ENCODE measurements at regions not wholly inside any gene's neighbourhood (a gene's known extent, or its start where the extent isn't known, plus 50 kb on each side); places are given as distances from the start of the nearest gene placed in this dataset.

GRCh38 chr10:56522166-56522565, 161.1 kb upstream of the ZWINT start:
- Histone ChIP-seq H2AFZ (no peak overlapping the region), H3K27ac (no peak overlapping the region), H3K4me2 (ENCODE audit: unreplicated experiment) (no peak overlapping the region), H3K9me3 (ENCODE audit: low read depth) (no peaks in the 10 kb centered on the region), H3K27me3 (replicated peaks; ENCODE audit: insufficient read depth) (no peaks in the 10 kb centered on the region), H3K9ac (no peak overlapping the region), H3K79me2 (ENCODE audit: insufficient read depth) (no peaks in the 10 kb centered on the region), H3K4me1 (ENCODE audit: insufficient read depth) (no peaks in the 10 kb centered on the region), H3K9me2 (ENCODE audit: insufficient read depth) (no peaks in the 10 kb centered on the region), H4K20me1 (ENCODE audit: insufficient read depth) (no peaks in the 10 kb centered on the region), H3F3A (ENCODE audit: insufficient read depth) (no peaks in the 10 kb centered on the region), H3K4me3 (no peak overlapping the region), H3K36me3 (ENCODE audit: low read depth) (no peaks in the 10 kb centered on the region)
- in situ Hi-C loops (cut with MboI): no loop called here
- TF ChIP-seq EZH2phosphoT487 (IDR thresholded peaks at IDR 0.05; ENCODE audit: insufficient read depth, low read depth): no peak
- TF ChIP-seq EZH2 (IDR thresholded peaks at IDR 0.05; ENCODE audit: insufficient read depth, poor library complexity, severe bottlenecking): no peak
- no peak for DNase-seq
- 25 to 30% methylated on average over 3 of the region's 3 CpGs for WGBS, 2 experiments (ENCODE audit: low coverage in 1 of 2, low lambda C conversion rate in 2 of 2, missing lambda C conversion rate in 2 of 2)

- no peaks in the 10 kb centered on the region for H3K9me2 ChIP-seq (ENCODE audit: insufficient read depth)
- no peak overlapping the region for H2AFZ ChIP-seq
- H3K79me2 ChIP-seq (ENCODE audit: insufficient read depth): no peaks in the 10 kb centered on the region
- TF ChIP-seq EZH2 (IDR thresholded peaks at IDR 0.05; ENCODE audit: insufficient read depth, poor library complexity, severe bottlenecking) (no peak), EZH2phosphoT487 (IDR thresholded peaks at IDR 0.05; ENCODE audit: insufficient read depth, low read depth) (no peak)
- no peaks in the 10 kb centered on the region for H3K9me3 ChIP-seq (ENCODE audit: low read depth)
- no peaks in the 10 kb centered on the region for H3K27me3 ChIP-seq (replicated peaks; ENCODE audit: insufficient read depth)
- no peaks in the 10 kb centered on the region for H3F3A ChIP-seq (ENCODE audit: insufficient read depth)
- no peaks in the 10 kb centered on the region for H4K20me1 ChIP-seq (ENCODE audit: insufficient read depth)
- no peaks in the 10 kb centered on the region for H3K36me3 ChIP-seq (ENCODE audit: low read depth)
- WGBS, 2 experiments (ENCODE audit: low coverage in 1 of 2, low lambda C conversion rate in 2 of 2, missing lambda C conversion rate in 2 of 2): 28 to 31% methylated on average over 3 of the region's 3 CpGs
- no peak overlapping the region for H3K9ac ChIP-seq
- no peaks in the 10 kb centered on the region for H3K4me1 ChIP-seq (ENCODE audit: insufficient read depth)
- no peak overlapping the region for H3K27ac ChIP-seq
- H3K4me2 ChIP-seq (ENCODE audit: unreplicated experiment): no peak overlapping the region
- DNase-seq: no peak
- no peak overlapping the region for H3K4me3 ChIP-seq
- in situ Hi-C loops (cut with MboI): no loop called here
These were observed 147.5 kb upstream of the ZWINT start for GRCh38 chr10:56508562-56508961.

- in situ Hi-C loops (cut with MboI): no loop called here
- TF ChIP-seq EZH2 (IDR thresholded peaks at IDR 0.05; ENCODE audit: insufficient read depth, poor library complexity, severe bottlenecking) (no peak), EZH2phosphoT487 (IDR thresholded peaks at IDR 0.05; ENCODE audit: insufficient read depth, low read depth) (no peak)
- H3K9me3 ChIP-seq (ENCODE audit: low read depth): no peaks in the 10 kb centered on the region
- H2AFZ ChIP-seq: no peak overlapping the region
- H3K4me1 ChIP-seq (ENCODE audit: insufficient read depth): no peaks in the 10 kb centered on the region
- H3K27me3 ChIP-seq (replicated peaks; ENCODE audit: insufficient read depth): no peaks in the 10 kb centered on the region
- H3K27ac ChIP-seq: no peak overlapping the region
- no peak for DNase-seq
- H3F3A ChIP-seq (ENCODE audit: insufficient read depth): no peaks in the 10 kb centered on the region
- 20 to 22% methylated on average over 3 of the region's 3 CpGs for WGBS, 2 experiments (ENCODE audit: low coverage in 1 of 2, low lambda C conversion rate in 2 of 2, missing lambda C conversion rate in 2 of 2)
- no peaks in the 10 kb centered on the region for H3K79me2 ChIP-seq (ENCODE audit: insufficient read depth)
- no peaks in the 10 kb centered on the region for H3K9me2 ChIP-seq (ENCODE audit: insufficient read depth)
- H3K4me2 ChIP-seq (ENCODE audit: unreplicated experiment): no peak overlapping the region
- no peaks in the 10 kb centered on the region for H4K20me1 ChIP-seq (ENCODE audit: insufficient read depth)
- no peak overlapping the region for H3K4me3 ChIP-seq
- H3K36me3 ChIP-seq (ENCODE audit: low read depth): no peaks in the 10 kb centered on the region
- H3K9ac ChIP-seq: no peak overlapping the region
These were observed 146.0 kb upstream of the ZWINT start for GRCh38 chr10:56507033-56507432.

- Histone ChIP-seq H2AFZ (no peak overlapping the region), H3K27me3 (replicated peaks; ENCODE audit: insufficient read depth) (no peaks in the 10 kb centered on the region), H3K4me3 (no peak overlapping the region), H3K36me3 (ENCODE audit: low read depth) (no peaks in the 10 kb centered on the region), H3F3A (ENCODE audit: insufficient read depth) (no peaks in the 10 kb centered on the region), H3K27ac (no peak overlapping the region), H3K4me1 (ENCODE audit: insufficient read depth) (no peaks in the 10 kb centered on the region), H3K9ac (no peak overlapping the region), H3K4me2 (ENCODE audit: unreplicated experiment) (no peak overlapping the region), H3K9me3 (ENCODE audit: low read depth) (no peaks in the 10 kb centered on the region), H4K20me1 (ENCODE audit: insufficient read depth) (no peaks in the 10 kb centered on the region), H3K79me2 (ENCODE audit: insufficient read depth) (no peaks in the 10 kb centered on the region), H3K9me2 (ENCODE audit: insufficient read depth) (no peaks in the 10 kb centered on the region)
- 40 to 50% methylated on average over 3 of the region's 3 CpGs for WGBS, 2 experiments (ENCODE audit: low coverage in 1 of 2, low lambda C conversion rate in 2 of 2, missing lambda C conversion rate in 2 of 2)
- TF ChIP-seq EZH2phosphoT487 (IDR thresholded peaks at IDR 0.05; ENCODE audit: insufficient read depth, low read depth) (no peak), EZH2 (IDR thresholded peaks at IDR 0.05; ENCODE audit: insufficient read depth, poor library complexity, severe bottlenecking) (no peak)
- in situ Hi-C loops (cut with MboI): no loop called here
- no peak for DNase-seq
These were observed 144.5 kb upstream of the ZWINT start for GRCh38 chr10:56505555-56505954.

- 19 to 27% methylated on average over 2 of the region's 2 CpGs for WGBS, 2 experiments (ENCODE audit: low coverage in 1 of 2, low lambda C conversion rate in 2 of 2, missing lambda C conversion rate in 2 of 2)
- DNase-seq: no peak
- Histone ChIP-seq H3F3A (ENCODE audit: insufficient read depth) (no peaks in the 10 kb centered on the region), H3K9me3 (ENCODE audit: low read depth) (no peaks in the 10 kb centered on the region), H3K27ac (no peak overlapping the region), H3K4me3 (no peak overlapping the region), H3K4me2 (ENCODE audit: unreplicated experiment) (no peak overlapping the region), H2AFZ (no peak overlapping the region), H3K79me2 (ENCODE audit: insufficient read depth) (no peaks in the 10 kb centered on the region), H3K36me3 (ENCODE audit: low read depth) (no peaks in the 10 kb centered on the region), H3K27me3 (replicated peaks; ENCODE audit: insufficient read depth) (no peaks in the 10 kb centered on the region), H3K9me2 (ENCODE audit: insufficient read depth) (no peaks in the 10 kb centered on the region), H3K4me1 (ENCODE audit: insufficient read depth) (no peaks in the 10 kb centered on the region), H3K9ac (no peak overlapping the region), H4K20me1 (ENCODE audit: insufficient read depth) (no peaks in the 10 kb centered on the region)
- TF ChIP-seq EZH2 (IDR thresholded peaks at IDR 0.05; ENCODE audit: insufficient read depth, poor library complexity, severe bottlenecking) (no peak), EZH2phosphoT487 (IDR thresholded peaks at IDR 0.05; ENCODE audit: insufficient read depth, low read depth) (no peak)
- in situ Hi-C loops (cut with MboI): no loop called here
These were observed 135.1 kb upstream of the ZWINT start for GRCh38 chr10:56496186-56496486.
